ENCODE measurements at regions not wholly inside any gene's neighbourhood (a gene's known extent, or its start where the extent isn't known, plus 50 kb on each side); places are given as distances from the start of the nearest gene placed in this dataset.
A peak's percentile ranks its signal among the peaks of the same experiment; 100 is the strongest.

DNA sequence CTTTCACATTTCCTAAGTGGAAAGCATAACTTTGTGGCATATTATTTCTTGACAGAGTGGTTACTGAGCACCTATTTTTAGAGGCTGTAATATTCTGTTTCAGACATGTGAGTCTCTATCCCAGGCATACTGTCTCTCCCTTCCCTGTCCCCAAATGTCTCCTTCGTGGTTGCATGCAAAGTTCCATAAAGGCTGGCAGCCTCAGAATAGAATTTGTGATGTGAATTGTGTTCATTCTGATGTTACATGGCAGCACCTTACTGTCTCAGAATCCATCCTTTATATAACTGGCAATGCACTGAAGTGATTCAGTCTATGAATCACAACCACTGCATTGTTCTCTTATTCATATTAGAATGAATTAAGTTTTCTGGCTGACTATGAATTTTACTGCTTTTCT is 89.0 kb upstream of the SLC7A1 start:
- H3K4me3 ChIP-seq (ENCODE audit: low read length) = no peak overlapping the region
- DNase-seq (ENCODE audit: low read depth) = peak; percentile 70
- TF ChIP-seq, protein P1, sequence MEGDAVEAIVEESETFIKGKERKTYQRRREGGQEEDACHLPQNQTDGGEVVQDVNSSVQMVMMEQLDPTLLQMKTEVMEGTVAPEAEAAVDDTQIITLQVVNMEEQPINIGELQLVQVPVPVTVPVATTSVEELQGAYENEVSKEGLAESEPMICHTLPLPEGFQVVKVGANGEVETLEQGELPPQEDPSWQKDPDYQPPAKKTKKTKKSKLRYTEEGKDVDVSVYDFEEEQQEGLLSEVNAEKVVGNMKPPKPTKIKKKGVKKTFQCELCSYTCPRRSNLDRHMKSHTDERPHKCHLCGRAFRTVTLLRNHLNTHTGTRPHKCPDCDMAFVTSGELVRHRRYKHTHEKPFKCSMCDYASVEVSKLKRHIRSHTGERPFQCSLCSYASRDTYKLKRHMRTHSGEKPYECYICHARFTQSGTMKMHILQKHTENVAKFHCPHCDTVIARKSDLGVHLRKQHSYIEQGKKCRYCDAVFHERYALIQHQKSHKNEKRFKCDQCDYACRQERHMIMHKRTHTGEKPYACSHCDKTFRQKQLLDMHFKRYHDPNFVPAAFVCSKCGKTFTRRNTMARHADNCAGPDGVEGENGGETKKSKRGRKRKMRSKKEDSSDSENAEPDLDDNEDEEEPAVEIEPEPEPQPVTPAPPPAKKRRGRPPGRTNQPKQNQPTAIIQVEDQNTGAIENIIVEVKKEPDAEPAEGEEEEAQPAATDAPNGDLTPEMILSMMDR (conservative IDR thresholded peaks at IDR 0.05; ENCODE audit: low read length) = no peak

DNA sequence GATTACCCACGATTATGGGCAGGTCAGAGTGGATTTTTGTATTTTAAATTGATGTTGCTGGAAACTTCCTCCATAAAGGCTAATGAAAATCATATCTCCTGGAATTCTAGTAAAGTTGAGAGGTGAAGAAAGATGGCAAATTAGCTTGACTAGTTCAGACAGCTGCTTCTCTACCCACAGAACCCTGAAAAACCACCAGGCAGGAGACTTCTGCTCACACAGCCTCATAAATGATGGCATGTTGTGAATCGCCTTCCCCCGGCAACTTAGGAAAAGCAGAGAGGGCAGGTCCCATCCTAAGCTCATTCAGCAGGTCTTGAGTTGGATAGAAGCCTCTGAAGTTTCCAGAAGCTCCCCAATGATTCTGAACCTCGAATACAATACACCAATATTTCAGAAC is 87.6 kb upstream of the SLC7A1 start:
- DNase-seq (ENCODE audit: low read depth) = no peak
- TF ChIP-seq, protein P1 (conservative IDR thresholded peaks at IDR 0.05; ENCODE audit: low read length) = no peak
- H3K4me3 ChIP-seq (ENCODE audit: low read length) = no peak overlapping the region

DNA sequence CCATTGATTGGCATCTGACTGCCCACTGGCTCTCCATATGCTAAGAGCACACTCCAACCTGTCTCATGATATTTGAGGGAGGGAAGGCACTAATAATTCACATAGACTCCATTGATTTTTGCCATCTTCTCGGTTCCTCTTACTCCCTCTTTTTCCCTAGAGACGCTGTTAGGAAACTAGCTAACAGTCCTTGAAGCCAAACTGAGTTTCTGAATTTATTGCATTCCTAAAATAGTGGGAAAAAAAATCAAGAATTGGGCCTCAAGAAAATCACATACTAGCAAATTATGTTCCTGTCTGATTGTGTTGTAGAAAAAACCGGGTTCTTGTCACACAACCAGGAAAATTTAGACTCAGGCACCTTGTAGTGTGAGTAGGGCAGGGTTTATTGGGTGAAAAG is 86.4 kb upstream of the SLC7A1 start:
- H3K4me3 ChIP-seq (ENCODE audit: low read length) = no peak overlapping the region
- TF ChIP-seq, protein P1 (conservative IDR thresholded peaks at IDR 0.05; ENCODE audit: low read length) = no peak
- DNase-seq (ENCODE audit: low read depth) = peak; percentile 62

DNA sequence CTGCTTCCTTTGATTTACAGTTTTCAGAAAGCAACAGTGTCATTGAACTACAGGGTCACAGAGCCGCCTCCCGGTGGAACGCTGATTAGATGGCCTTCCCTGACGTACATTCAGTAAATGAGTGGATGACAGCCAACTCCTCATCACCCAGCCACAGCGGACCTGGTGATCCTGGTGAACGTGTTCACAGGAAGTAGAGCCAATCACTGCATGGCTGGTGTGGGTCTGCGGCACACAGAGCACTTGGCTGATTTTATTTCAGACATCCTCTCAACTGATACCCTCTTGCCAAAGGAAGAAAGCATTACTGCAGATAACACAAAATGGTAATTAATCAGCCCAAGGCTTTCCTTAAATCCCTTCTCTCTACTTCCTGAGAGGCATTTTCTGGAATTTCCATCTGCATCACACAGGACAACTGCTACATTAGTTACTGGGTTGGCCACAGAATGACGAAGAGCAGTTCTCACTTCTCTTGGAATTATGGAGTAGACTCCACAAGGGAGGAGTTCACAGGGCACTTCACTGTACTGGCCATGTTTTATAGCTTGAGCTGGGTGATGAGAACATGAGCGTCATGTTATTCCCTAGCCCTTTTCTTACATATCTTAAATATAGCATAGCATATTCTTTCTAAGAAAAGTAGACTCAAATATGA is 84.0 kb upstream of the SLC7A1 start:
- DNase-seq (ENCODE audit: low read depth) = no peak
- H3K4me3 ChIP-seq (ENCODE audit: low read length) = no peak overlapping the region
- TF ChIP-seq, protein P1 (conservative IDR thresholded peaks at IDR 0.05; ENCODE audit: low read length) = no peak

DNA sequence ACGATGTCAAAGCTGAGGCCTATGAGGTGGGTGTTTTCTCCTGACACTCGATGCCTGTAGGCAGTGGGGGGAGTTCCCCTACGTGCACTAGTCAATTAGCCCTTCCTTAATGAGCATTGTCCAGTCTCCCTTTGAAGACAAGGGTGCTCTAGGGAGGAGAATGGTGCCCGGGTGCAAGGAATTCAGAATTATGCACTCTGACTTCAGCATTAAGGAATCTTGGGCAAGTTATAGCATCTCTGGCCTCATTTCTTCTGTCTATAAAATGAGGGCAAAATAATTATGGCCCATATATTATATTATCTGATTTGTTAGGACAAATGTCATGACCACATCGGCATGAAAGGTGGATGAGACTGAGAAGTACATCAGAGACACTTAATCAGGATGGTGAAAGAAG is 82.1 kb upstream of the SLC7A1 start:
- DNase-seq (ENCODE audit: low read depth) = no peak
- TF ChIP-seq, protein P1 (conservative IDR thresholded peaks at IDR 0.05; ENCODE audit: low read length) = no peak

DNA sequence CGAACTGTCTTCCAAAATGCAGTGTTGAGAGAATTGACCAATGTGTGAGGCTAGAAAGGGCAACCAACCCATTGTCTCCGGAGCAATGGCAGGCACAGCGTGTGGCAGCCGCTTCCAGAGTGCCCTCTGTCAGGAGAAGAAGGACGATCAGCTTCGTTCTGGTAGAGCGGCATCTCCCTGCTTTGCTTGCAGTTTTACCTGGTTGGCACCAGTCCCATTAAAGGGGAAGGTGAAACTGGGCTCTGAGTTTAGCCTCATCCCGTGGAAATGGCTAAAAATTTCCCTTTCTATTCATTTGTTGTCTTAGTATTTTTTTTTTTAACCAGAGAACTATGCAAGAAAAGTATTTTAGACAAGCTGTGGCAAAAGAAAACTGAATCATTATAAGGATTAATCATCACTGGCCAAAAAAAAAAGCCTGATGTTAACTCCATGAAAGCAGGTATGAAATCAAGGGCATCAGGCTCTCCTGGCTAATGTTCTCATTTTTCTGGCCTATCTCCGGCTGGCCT is 81.5 kb upstream of the SLC7A1 start:
- TF ChIP-seq, protein P1 (conservative IDR thresholded peaks at IDR 0.05; ENCODE audit: low read length) = no peak
- no peak overlapping the region for H3K4me3 ChIP-seq (ENCODE audit: low read length)
- peak; percentile 47 for DNase-seq (ENCODE audit: low read depth)

More for the DNA sequence above, 82.1 kb upstream of the SLC7A1 start:
- H3K4me3 ChIP-seq (ENCODE audit: low read length) = no peak overlapping the region

DNA sequence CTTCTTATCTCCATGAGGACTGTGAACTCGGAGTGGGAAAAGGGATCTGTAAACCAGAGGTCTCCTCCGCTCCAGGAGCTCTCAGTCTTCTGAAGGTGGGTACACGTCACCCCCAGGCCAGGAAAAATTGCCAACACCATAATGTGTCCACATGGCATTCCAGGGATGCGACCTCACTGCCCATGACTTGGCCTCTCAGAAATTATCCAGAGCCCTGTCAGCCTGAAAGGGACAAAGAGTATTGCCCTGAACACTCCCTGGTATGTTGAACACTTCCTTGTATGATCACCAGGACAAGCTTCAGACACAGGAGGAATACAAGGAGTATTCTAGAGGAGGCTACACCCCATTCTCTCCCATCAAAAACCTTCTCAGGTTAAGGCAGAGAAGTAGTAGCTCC is 81.0 kb upstream of the SLC7A1 start:
- DNase-seq (ENCODE audit: low read depth) = peak; percentile 82
- H3K4me3 ChIP-seq (ENCODE audit: low read length) = no peak overlapping the region
- TF ChIP-seq, protein P1 (conservative IDR thresholded peaks at IDR 0.05; ENCODE audit: low read length) = no peak
